ENCODE measurements at regions not wholly inside any gene's neighbourhood (a gene's known extent, or its start where the extent isn't known, plus 50 kb on each side); places are given as distances from the start of the nearest gene placed in this dataset.

GRCh38 chr22:49446759-49447710, 380.6 kb downstream of the BRD1 start:
- CTCF ChIA-PET = no interaction called here
- peaks cover 7% of the 10 kb centered on the region; the same call in 1 of the 2 replicates for H3K4me1 ChIP-seq (ENCODE audit: control insufficient read depth, insufficient read depth, low read length)
- H3K4me3 ChIP-seq (ENCODE audit: low read depth, low read length) = no peak overlapping the region
- H3K9me3 ChIP-seq (ENCODE audit: control insufficient read depth, insufficient read depth, low read depth, low read length) = no peaks in the 10 kb centered on the region
- POLR2A ChIA-PET = no interaction called here
- no peak overlapping the region for H3K27ac ChIP-seq (ENCODE audit: extremely low read depth, low read depth, low read length)
- TF ChIP-seq ZNF571 (tag by site-specific recombination; IDR thresholded peaks at IDR 0.05) = no peak
- TF ChIP-seq AEBP2 (tag by site-specific recombination; IDR thresholded peaks at IDR 0.05; ENCODE audit: borderline replicate concordance) = no peak
- TF ChIP-seq GLI2 (tag by site-specific recombination; IDR thresholded peaks at IDR 0.05; ENCODE audit: borderline replicate concordance, low read depth) = no peak
- no peak for TF ChIP-seq ZBTB44 (tag by site-specific recombination; IDR thresholded peaks at IDR 0.05)
- no peak for TF ChIP-seq ZSCAN4 (tag by site-specific recombination; IDR thresholded peaks at IDR 0.05)
- TF ChIP-seq BCL6B (tag by site-specific recombination; IDR thresholded peaks at IDR 0.05) = no peak
- no peaks in the 10 kb centered on the region for H3K36me3 ChIP-seq (ENCODE audit: control insufficient read depth in 2 of 2, insufficient read depth in 1 of 2, low read length in 2 of 2)

GRCh38 chr22:49446145-49446758, 381.4 kb downstream of the BRD1 start:
- Histone ChIP-seq H3K4me3 (ENCODE audit: low read depth, low read length) (no peak overlapping the region), H3K9me3 (ENCODE audit: control insufficient read depth, insufficient read depth, low read depth, low read length) (no peaks in the 10 kb centered on the region), H3K36me3 (ENCODE audit: control insufficient read depth in 2 of 2, insufficient read depth in 1 of 2, low read length in 2 of 2) (no peaks in the 10 kb centered on the region), H3K4me1 (ENCODE audit: control insufficient read depth, insufficient read depth, low read length) (peaks cover 7% of the 10 kb centered on the region; the same call in 1 of the 2 replicates), H3K27ac (ENCODE audit: extremely low read depth, low read depth, low read length) (no peak overlapping the region)
- no peak for TF ChIP-seq ZNF837 (tag by site-specific recombination; IDR thresholded peaks at IDR 0.05)
- TF ChIP-seq KLF1 (tag by site-specific recombination; IDR thresholded peaks at IDR 0.05) = no peak
- TF ChIP-seq SP7 (tag by site-specific recombination; IDR thresholded peaks at IDR 0.05) = no peak
- CTCF ChIA-PET = no interaction called here
- POLR2A ChIA-PET = no interaction called here

- ChIA-PET POLR2A (no interaction called here), CTCF (interaction anchor here (1.4 kb wide), 1 partner anchor 11 kb away, joined by 3 read pairs; no protein-coding TSS in a partner anchor)
- H3K4me1 ChIP-seq (ENCODE audit: control insufficient read depth, insufficient read depth, low read length) = no peaks in the 10 kb centered on the region
- no peaks in the 10 kb centered on the region for H3K36me3 ChIP-seq (ENCODE audit: control insufficient read depth in 2 of 2, insufficient read depth in 1 of 2, low read length in 2 of 2)
- H3K27ac ChIP-seq (ENCODE audit: extremely low read depth, low read depth, low read length) = no peak overlapping the region
- no peak for TF ChIP-seq ZNF580 (tag by site-specific recombination; IDR thresholded peaks at IDR 0.05)
- TF ChIP-seq GLI4 (tag by site-specific recombination; IDR thresholded peaks at IDR 0.05) = no peak
- TF ChIP-seq KLF10 (tag by site-specific recombination; IDR thresholded peaks at IDR 0.05) = no peak
- no peak for TF ChIP-seq ZNF704 (tag by site-specific recombination; IDR thresholded peaks at IDR 0.05)
- no peak for TF ChIP-seq SCRT2 (tag by site-specific recombination; IDR thresholded peaks at IDR 0.05)
- TF ChIP-seq ZNF2 (tag by site-specific recombination; IDR thresholded peaks at IDR 0.05) = no peak
- H3K4me3 ChIP-seq (ENCODE audit: low read depth, low read length) = no peak overlapping the region
- no peaks in the 10 kb centered on the region for H3K9me3 ChIP-seq (ENCODE audit: control insufficient read depth, insufficient read depth, low read depth, low read length)
Measured at GRCh38 chr22:49444781-49445180, 382.9 kb downstream of the BRD1 start.
